ENCODE measurements at regions not wholly inside any gene's neighbourhood (a gene's known extent, or its start where the extent isn't known, plus 50 kb on each side); places are given as distances from the start of the nearest gene placed in this dataset.

- DNase-seq (ENCODE audit: low read depth in 2 of 2) = no peak
- H3K4me3 ChIP-seq (replicated peaks in 1 of 2; ENCODE audit: low read depth in 2 of 2, low read length in 2 of 2) = no peak overlapping the region
- no peak for TF ChIP-seq CTCF (IDR thresholded peaks at IDR 0.05; ENCODE audit: low read depth, low read length)
Observed at GRCh38 chrX:25290132-25290531, 274.4 kb upstream of the ARX start.

- H3K4me3 ChIP-seq (replicated peaks in 1 of 2; ENCODE audit: low read depth in 2 of 2, low read length in 2 of 2) = no peak overlapping the region
- DNase-seq (ENCODE audit: low read depth in 2 of 2) = no peak
- no peak for TF ChIP-seq CTCF (IDR thresholded peaks at IDR 0.05; ENCODE audit: low read depth, low read length)
Observed at GRCh38 chrX:25288676-25289075, 272.9 kb upstream of the ARX start.

GRCh38 chrX:25287521-25287920, 271.8 kb upstream of the ARX start:
- DNase-seq (ENCODE audit: low read depth in 2 of 2) = no peak
- TF ChIP-seq CTCF (IDR thresholded peaks at IDR 0.05; ENCODE audit: low read depth, low read length) = no peak
- H3K4me3 ChIP-seq (replicated peaks in 1 of 2; ENCODE audit: low read depth in 2 of 2, low read length in 2 of 2) = no peak overlapping the region

GRCh38 chrX:25285598-25285997, 269.8 kb upstream of the ARX start:
- TF ChIP-seq CTCF (IDR thresholded peaks at IDR 0.05; ENCODE audit: low read depth, low read length) = no peak
- H3K4me3 ChIP-seq (replicated peaks in 1 of 2; ENCODE audit: low read depth in 2 of 2, low read length in 2 of 2) = no peak overlapping the region
- no peak for DNase-seq (ENCODE audit: low read depth in 2 of 2)

GRCh38 chrX:25279510-25279909, 263.7 kb upstream of the ARX start:
- no peak overlapping the region for H3K4me3 ChIP-seq (replicated peaks in 1 of 2; ENCODE audit: low read depth in 2 of 2, low read length in 2 of 2)
- no peak for TF ChIP-seq CTCF (IDR thresholded peaks at IDR 0.05; ENCODE audit: low read depth, low read length)
- DNase-seq (ENCODE audit: low read depth in 2 of 2) = no peak

GRCh38 chrX:25278341-25278740, 262.6 kb upstream of the ARX start:
- no peak for TF ChIP-seq CTCF (IDR thresholded peaks at IDR 0.05; ENCODE audit: low read depth, low read length)
- no peak overlapping the region for H3K4me3 ChIP-seq (replicated peaks in 1 of 2; ENCODE audit: low read depth in 2 of 2, low read length in 2 of 2)
- no peak for DNase-seq (ENCODE audit: low read depth in 2 of 2)

- H3K4me3 ChIP-seq (replicated peaks in 1 of 2; ENCODE audit: low read depth in 2 of 2, low read length in 2 of 2) = no peak overlapping the region
- no peak for DNase-seq (ENCODE audit: low read depth in 2 of 2)
- no peak for TF ChIP-seq CTCF (IDR thresholded peaks at IDR 0.05; ENCODE audit: low read depth, low read length)
Observed at GRCh38 chrX:25277574-25277973, 261.8 kb upstream of the ARX start.

Data from cardiac fibroblast (primary cell).